ENCODE measurements at regions not wholly inside any gene's neighbourhood (a gene's known extent, or its start where the extent isn't known, plus 50 kb on each side); places are given as distances from the start of the nearest gene placed in this dataset.

GRCh38 chr1:55490547-55490946 is 275.4 kb upstream of the USP24 start:
- FAIRE-seq (no peak), DNase-seq (ENCODE audit: low read depth in 1 of 2, low spot score in 2 of 2) (no peak)
- H3K4me1 ChIP-seq (replicated peaks in 1 of 4; ENCODE audit: control insufficient read depth in 3 of 4, insufficient read depth in 4 of 4, low read length in 3 of 4): no peaks in the 10 kb centered on the region
- H3K79me2 ChIP-seq (ENCODE audit: control insufficient read depth in 1 of 2, insufficient read depth in 2 of 2, low read length in 2 of 2): no peaks in the 10 kb centered on the region
- H3K4me3 ChIP-seq (ENCODE audit: extremely low read depth in 1 of 4, insufficient read depth in 2 of 4, low read depth in 3 of 4, low read length in 4 of 4): no peak overlapping the region
- H2BK120ac ChIP-seq (replicated peaks; ENCODE audit: low read depth, low read length): no peak overlapping the region
- no peak overlapping the region for H2BK12ac ChIP-seq (ENCODE audit: low read depth, low read length)
- H3K56ac ChIP-seq (replicated peaks; ENCODE audit: insufficient read length, low read depth, low read length): no peak overlapping the region
- no peaks in the 10 kb centered on the region; a peak in 2 of 7 replicates for H3K27me3 ChIP-seq (replicated peaks in 1 of 4; ENCODE audit: control insufficient read depth in 3 of 4, extremely low read depth in 1 of 4, insufficient read depth in 3 of 4, low read length in 3 of 4)
- no peaks in the 10 kb centered on the region for H3K36me3 ChIP-seq (ENCODE audit: control insufficient read depth in 2 of 4, insufficient read depth in 4 of 4, low read length in 3 of 4)
- no peaks in the 10 kb centered on the region for H3K79me1 ChIP-seq (ENCODE audit: low read depth, low read length)
- H3K14ac ChIP-seq (ENCODE audit: insufficient read length): no peak overlapping the region
- H2BK20ac ChIP-seq (ENCODE audit: low read length): no peak overlapping the region
- H2BK15ac ChIP-seq (ENCODE audit: low read length): no peak overlapping the region
- 0 out of 2 replicates have a peak, but pooled peaks cover 3% of the 10 kb centered on the region for H3K23me2 ChIP-seq (ENCODE audit: low read depth, low read length)
- H4K5ac ChIP-seq (ENCODE audit: insufficient read length, low read depth, low read length): no peak overlapping the region
- ChIA-PET POLR2A (ENCODE audit: partially characterized antibody) (no interaction called here), CTCF (ENCODE audit: partially characterized antibody) (interaction anchor here (0.6 to 2.5 kb wide), 4 partner anchors 12 to 1392 kb away, joined by 3 to 7 read pairs (median 3); no protein-coding TSS in a partner anchor)
- H3K9ac ChIP-seq (replicated peaks in 1 of 4; ENCODE audit: extremely low read depth in 1 of 4, low read depth in 3 of 4, low read length in 3 of 4): no peak overlapping the region
- no peak overlapping the region for H3K23ac ChIP-seq (ENCODE audit: insufficient read length)
- no peak overlapping the region for H2AFZ ChIP-seq (ENCODE audit: low read length)
- H3K27ac ChIP-seq (ENCODE audit: low read depth, low read length): no peak overlapping the region
- H4K91ac ChIP-seq (replicated peaks; ENCODE audit: insufficient read length, low read length): no peak overlapping the region
- H4K8ac ChIP-seq (ENCODE audit: extremely low read depth, insufficient read depth, low read length): no peak overlapping the region
- no peak overlapping the region for H3K4me2 ChIP-seq (ENCODE audit: insufficient read depth in 1 of 2, low read depth in 2 of 2, low read length in 2 of 2)
- H3K9me3 ChIP-seq (ENCODE audit: insufficient read depth in 2 of 2, low read depth in 1 of 2, low read length in 1 of 2): no peaks in the 10 kb centered on the region
- 71% methylated on average over 1 of the region's 1 CpG; no CpG with 5 or more reads in 1 of the 2 experiments for WGBS, 2 experiments (ENCODE audit: extremely low coverage in 1 of 2, insufficient coverage in 1 of 2, insufficient read length in 1 of 2, insufficient replicate concordance in 2 of 2, low coverage in 1 of 2, low lambda C conversion rate in 2 of 2, missing lambda C conversion rate in 1 of 2)
- no peak overlapping the region for H3K18ac ChIP-seq (ENCODE audit: extremely low read depth, low read length)
- no peaks in the 10 kb centered on the region for H4K20me1 ChIP-seq (replicated peaks in 1 of 2; ENCODE audit: control insufficient read depth in 1 of 2, insufficient read depth in 2 of 2, low read length in 2 of 2)
- H2AK5ac ChIP-seq (ENCODE audit: low read depth, low read length): no peak overlapping the region
- no peak overlapping the region for H2BK5ac ChIP-seq (ENCODE audit: low read depth, low read length)
- no peak overlapping the region for H3K4ac ChIP-seq (replicated peaks; ENCODE audit: insufficient read length, low read depth, low read length)
- no peak for TF ChIP-seq RBBP5 (IDR thresholded peaks at IDR 0.05; ENCODE audit: borderline replicate concordance, low read depth, low read length)
- no peak for TF ChIP-seq ATF2 (IDR thresholded peaks at IDR 0.05; ENCODE audit: low read length)
- no peak for TF ChIP-seq RFX5 (IDR thresholded peaks at IDR 0.05; ENCODE audit: borderline replicate concordance, low read depth, low read length)
- no peak for TF ChIP-seq POLR2A (IDR thresholded peaks at IDR 0.05; ENCODE audit: control extremely low read depth in 1 of 2, low read depth in 2 of 2, low read length in 2 of 2)
- no peak for TF ChIP-seq ZNF274 (IDR thresholded peaks at IDR 0.05; ENCODE audit: borderline replicate concordance, extremely low read depth, low read length)
- no peak for TF ChIP-seq SP1 (IDR thresholded peaks at IDR 0.05; ENCODE audit: low read depth, low read length)
- no peak for TF ChIP-seq CREB1 (IDR thresholded peaks at IDR 0.05)
- no peak for TF ChIP-seq JUND (IDR thresholded peaks at IDR 0.05; ENCODE audit: low read length)
- no peak for TF ChIP-seq EZH2 (IDR thresholded peaks at IDR 0.05; ENCODE audit: low read depth, low read length, severe bottlenecking)
- TF ChIP-seq GTF2F1 (IDR thresholded peaks at IDR 0.05; ENCODE audit: borderline replicate concordance, low read depth, low read length): no peak
- no peak for TF ChIP-seq HDAC2 (IDR thresholded peaks at IDR 0.05; ENCODE audit: borderline replicate concordance in 1 of 2, low read depth in 2 of 2, low read length in 2 of 2)
- no peak for TF ChIP-seq SAP30 (IDR thresholded peaks at IDR 0.05; ENCODE audit: insufficient read depth, insufficient replicate concordance, low read length)
- TF ChIP-seq SUZ12 (IDR thresholded peaks at IDR 0.05; ENCODE audit: low read length): no peak
